ENCODE measurements at regions not wholly inside any gene's neighbourhood (a gene's known extent, or its start where the extent isn't known, plus 50 kb on each side); places are given as distances from the start of the nearest gene placed in this dataset.

GRCh38 chr18:70432804-70433400 is 144.1 kb downstream of the SOCS6 start:
- DNase-seq = no peak

GRCh38 chr18:70431203-70431624 is 142.4 kb downstream of the SOCS6 start:
- no peak for DNase-seq

- no peak for DNase-seq
These were observed 141.8 kb downstream of the SOCS6 start for GRCh38 chr18:70430501-70431173.

GRCh38 chr18:70429847-70430500 is 141.1 kb downstream of the SOCS6 start:
- DNase-seq = no peak

DNA sequence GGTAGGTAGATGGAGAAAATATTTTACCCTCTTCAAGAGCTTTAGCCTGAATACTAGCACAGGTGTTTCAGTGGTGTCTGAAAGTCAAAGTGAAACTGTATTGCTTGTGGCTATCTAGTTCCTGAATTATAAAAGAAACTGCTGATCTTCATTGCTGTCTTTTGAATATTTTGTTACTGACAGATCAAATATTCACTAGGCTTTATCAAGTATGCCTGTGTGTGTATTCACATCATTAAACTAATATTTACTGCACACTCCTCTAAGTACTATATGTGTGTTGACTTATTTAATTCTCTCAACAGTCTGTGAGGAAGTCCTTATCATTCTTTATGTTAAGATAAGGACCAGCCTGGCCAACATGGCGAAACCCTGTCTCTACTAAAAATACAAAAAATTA is 139.6 kb downstream of the SOCS6 start:
- DNase-seq = no peak

DNA sequence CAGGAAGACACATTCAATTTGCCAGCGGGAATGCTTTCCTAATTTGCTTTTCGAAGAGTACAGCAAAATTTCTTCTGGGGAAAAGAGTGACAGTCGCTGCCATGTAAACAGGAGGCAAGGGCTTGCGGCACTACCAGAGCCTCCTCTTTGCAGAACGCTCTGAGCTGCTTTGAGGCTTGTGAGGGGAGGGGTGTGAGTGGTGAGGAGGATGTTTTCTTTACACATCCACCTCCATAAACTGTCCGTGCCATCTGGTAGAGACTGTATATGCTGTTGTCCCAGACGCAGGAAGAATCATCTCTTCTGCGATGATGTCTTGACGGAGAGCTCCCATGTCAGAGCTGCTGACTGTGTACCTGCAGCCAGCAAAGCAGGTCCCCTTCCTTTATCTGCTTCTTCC is 138.0 kb downstream of the SOCS6 start:
- no peak for DNase-seq

DNA sequence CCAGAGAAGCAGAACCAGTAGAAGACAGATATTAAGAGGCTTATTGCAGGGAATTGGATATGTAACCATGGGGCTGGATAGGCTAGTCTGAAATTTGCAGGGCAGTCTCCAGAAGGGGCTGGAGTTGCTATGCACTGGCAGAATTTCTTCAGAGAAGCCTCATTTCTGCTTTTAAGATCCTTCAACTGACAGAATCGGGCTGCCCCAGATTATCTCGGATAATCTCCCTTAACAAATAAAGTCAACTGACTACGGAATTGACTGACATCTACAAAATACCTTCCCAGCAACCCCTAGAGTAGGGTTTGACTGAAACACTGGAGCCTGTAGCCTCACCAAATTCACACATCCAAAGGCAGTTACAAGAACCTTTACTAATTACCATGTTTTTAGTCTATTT is 136.4 kb downstream of the SOCS6 start:
- DNase-seq = no peak

DNA sequence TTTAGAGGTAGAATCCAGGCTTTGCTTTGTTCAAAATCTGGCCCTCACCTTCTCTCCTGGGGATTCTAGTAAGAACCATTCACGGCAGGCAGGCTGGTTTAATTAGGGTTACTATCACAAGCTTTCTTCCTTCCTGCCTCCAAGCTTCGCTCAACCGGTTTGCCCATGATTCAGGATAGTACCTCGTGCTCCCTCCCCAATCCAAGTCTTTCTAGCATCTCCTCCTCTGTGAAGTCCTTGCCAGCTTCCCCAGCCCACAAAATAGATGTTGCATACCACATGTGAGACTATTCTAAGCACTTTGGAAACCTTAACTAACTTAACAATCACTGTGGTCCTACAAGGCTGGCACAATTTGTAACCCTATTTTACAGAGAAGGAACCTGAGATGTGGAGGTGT is 135.1 kb downstream of the SOCS6 start:
- no peak for DNase-seq

DNA sequence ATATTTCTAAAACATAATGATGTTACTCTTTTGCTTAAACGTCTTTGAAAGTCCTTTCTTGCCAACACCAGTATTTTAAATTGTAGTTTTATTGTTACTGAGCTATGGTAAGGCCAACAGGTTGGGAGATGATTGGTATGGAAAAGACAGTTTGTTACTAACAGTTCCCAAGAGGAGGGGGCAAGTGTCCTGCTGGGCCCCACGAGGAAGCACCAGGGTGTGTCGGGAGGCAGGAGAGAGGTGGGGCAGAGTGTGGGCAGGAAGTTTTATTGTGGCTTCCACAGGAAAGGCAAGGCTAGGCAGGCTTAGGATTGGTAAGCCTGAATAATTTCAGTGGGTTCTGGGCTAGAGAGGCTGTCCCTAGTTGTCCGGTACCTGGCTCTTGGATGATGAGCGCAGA is 134.3 kb downstream of the SOCS6 start:
- DNase-seq = no peak

- DNase-seq = no peak
These were observed 133.6 kb downstream of the SOCS6 start for GRCh38 chr18:70422391-70422965.

- DNase-seq = peak; percentile 41
These were observed 132.9 kb downstream of the SOCS6 start for GRCh38 chr18:70421471-70422390.

DNA sequence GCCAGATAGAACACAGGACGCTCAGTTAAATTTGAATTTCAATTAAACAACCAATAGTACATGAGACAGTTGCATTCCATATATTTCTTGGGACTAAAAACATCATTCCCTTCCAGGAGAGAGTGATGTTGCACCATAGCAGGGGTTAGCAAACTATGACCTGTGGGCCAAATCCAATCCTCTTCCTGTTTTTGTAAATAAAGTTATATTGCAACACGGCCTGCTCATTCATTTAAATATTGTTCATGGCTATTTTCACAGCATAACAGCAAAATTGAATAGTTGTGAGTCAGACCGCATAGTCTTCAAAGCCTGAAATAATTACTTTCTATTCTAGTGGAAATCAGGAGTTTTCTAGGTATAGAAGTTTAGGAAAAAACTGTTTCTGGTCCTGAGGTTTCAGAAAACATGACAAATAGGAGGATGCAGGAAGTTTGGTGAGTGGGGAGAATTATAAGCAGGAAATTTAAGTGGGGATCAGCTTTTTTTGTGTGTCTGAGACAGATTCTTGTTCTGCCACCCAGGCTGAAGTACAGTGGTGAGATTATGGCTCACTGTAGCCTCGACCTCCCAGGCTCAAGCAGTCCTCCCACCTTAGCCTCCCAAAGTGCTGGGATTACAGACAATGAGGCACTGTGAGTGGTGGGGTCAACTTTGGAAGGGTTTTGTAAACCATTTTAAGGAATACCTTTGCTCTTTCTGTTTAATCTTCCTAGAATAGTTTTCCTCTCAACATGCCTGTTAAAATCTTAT is 131.5 kb downstream of the SOCS6 start:
- no peak for DNase-seq

- no peak for DNase-seq
These were observed 130.7 kb downstream of the SOCS6 start for GRCh38 chr18:70419526-70419925.

- DNase-seq = no peak
These were observed 129.9 kb downstream of the SOCS6 start for GRCh38 chr18:70418546-70419311.

- no peak for DNase-seq
These were observed 129.0 kb downstream of the SOCS6 start for GRCh38 chr18:70417847-70418246.

DNA sequence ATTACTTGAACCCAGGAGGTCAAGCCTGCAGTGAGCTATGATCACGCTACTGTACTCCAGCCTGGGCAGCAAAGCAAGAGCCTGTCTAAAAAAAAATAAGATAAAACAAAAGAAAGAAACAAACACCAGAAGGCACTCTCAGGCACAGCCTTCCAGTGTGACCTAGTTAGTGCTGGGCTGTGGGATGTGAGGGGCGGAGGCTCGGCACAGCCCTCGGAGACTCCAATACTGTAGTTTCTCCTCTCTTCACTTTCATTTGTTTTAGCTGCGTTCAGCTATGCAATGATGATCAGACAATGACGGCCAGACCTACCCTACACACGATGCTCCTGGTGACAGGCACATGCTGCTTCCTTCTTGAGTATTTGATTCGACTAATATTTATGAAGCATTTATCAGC is 127.7 kb downstream of the SOCS6 start:
- no peak for DNase-seq

GRCh38 chr18:70415823-70416488 is 127.1 kb downstream of the SOCS6 start:
- no peak for DNase-seq

DNA sequence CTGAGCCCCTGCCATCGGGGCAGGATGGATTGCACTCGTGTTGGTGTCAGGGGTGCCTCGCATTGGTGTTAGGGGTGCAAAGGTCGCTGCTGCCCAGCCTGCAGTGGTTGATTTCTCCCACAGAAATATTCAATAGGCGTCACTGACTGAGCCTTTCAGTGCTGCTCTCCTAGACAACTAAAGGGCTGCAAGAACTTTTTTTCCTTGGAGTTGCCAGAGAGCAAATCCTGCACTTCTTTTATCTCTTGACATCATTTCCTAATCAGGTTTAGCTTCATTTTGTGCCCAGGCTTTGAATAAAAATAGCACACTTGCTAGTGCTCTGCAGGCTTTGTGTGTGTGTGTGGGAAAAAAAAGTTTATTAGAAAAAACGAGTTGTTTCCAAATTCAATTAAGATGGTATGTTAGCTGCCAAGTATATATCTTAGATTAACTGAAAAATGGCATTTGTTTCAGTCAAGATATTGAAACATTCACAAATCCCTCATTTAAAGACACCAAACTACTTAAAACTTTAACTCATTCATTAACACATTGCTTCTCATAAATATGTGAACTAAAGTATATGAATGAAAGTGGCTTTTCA is 125.6 kb downstream of the SOCS6 start:
- no peak for DNase-seq

GRCh38 chr18:70413455-70413854 is 124.6 kb downstream of the SOCS6 start:
- no peak for DNase-seq

- DNase-seq = no peak
These were observed 123.1 kb downstream of the SOCS6 start for GRCh38 chr18:70411876-70412435.
